Endodermal cell (in vitro differentiated cells): ENCODE measurements at regions not wholly inside any gene's neighbourhood (a gene's known extent, or its start where the extent isn't known, plus 50 kb on each side); places are given as distances from the start of the nearest gene placed in this dataset.

Experiments used
- DNase-seq: peaks from one replicate; pipeline ENCODE4 v3.0.0-alpha.2; 2017
- H3K27ac ChIP-seq: 2 replicates; pipeline ENCODE4 v1.5.1; 2013; ENCODE audit warnings: mild to moderate bottlenecking, low read depth, low read length, moderate library complexity
- H3K27me3 ChIP-seq: 2 replicates; pipeline ENCODE4 v1.6.1; 2013; ENCODE audit warnings: mild to moderate bottlenecking, low read length, moderate library complexity; ENCODE audit not compliant: insufficient read depth, control insufficient read depth, poor library complexity, severe bottlenecking
- H3K36me3 ChIP-seq: 2 replicates; pipeline ENCODE4 v1.7.0; 2013; ENCODE audit warnings: mild to moderate bottlenecking, low read length, moderate library complexity; ENCODE audit not compliant: control insufficient read depth, insufficient read depth
- H3K4me1 ChIP-seq: one replicate; pipeline ENCODE4 v1.7.0; 2013; ENCODE audit warnings: low read length; ENCODE audit not compliant: control insufficient read depth, insufficient read depth
- H3K4me3 ChIP-seq: 2 replicates; pipeline ENCODE4 v1.5.1; 2013; ENCODE audit warnings: mild to moderate bottlenecking, low read length, moderate library complexity
- H3K9ac ChIP-seq: 2 replicates; pipeline ENCODE4 v1.6.1; 2013; ENCODE audit warnings: mild to moderate bottlenecking, low read length, moderate library complexity; ENCODE audit not compliant: poor library complexity, severe bottlenecking; ENCODE audit errors: extremely low read depth
- H3K9me3 ChIP-seq: 2 replicates; pipeline ENCODE4 v1.6.1; 2013; ENCODE audit warnings: mild to moderate bottlenecking, low read length, moderate library complexity; ENCODE audit not compliant: control insufficient read depth
- H3K27ac Mint-ChIP-seq: 2 replicates; pipeline ENCODE4 v1.8.0; 2020; ENCODE audit warnings: mixed read lengths
- H3K27me3 Mint-ChIP-seq: 2 replicates; pipeline ENCODE4 v1.8.0; 2021; ENCODE audit warnings: mild to moderate bottlenecking, mixed read lengths; ENCODE audit not compliant: insufficient read depth
- H3K36me3 Mint-ChIP-seq: 2 replicates; pipeline ENCODE4 v1.8.0; 2020; ENCODE audit warnings: low read depth, mixed read lengths
- H3K4me1 Mint-ChIP-seq: 2 replicates; pipeline ENCODE4 v1.8.0; 2020; ENCODE audit warnings: mixed read lengths
- H3K4me3 Mint-ChIP-seq: 2 replicates; pipeline ENCODE4 v1.8.0; 2020; ENCODE audit warnings: mild to moderate bottlenecking, moderate library complexity, mixed read lengths
- H3K9me3 Mint-ChIP-seq: 2 replicates; pipeline ENCODE4 v1.8.0; 2020; ENCODE audit warnings: mild to moderate bottlenecking, mixed read lengths
- CTCF ChIP-seq: fragments of 200-600 bp; sonication (generic); conservative IDR thresholded peaks from 2 replicates; pipeline ENCODE4 v1.5.0; 2021; ENCODE audit warnings: antibody characterized with exemption, mild to moderate bottlenecking
- WGBS, 2 experiments: methylation state at CpG; one replicate each; pipeline versions ENCODE4 v1.1.5 to v1.1.7; 2013; ENCODE audit warnings: missing lambda C conversion rate in 2 of 2, mixed read lengths in 1 of 2; ENCODE audit not compliant: insufficient coverage in 1 of 2, insufficient read length in 1 of 2; 5-methylcytosine and 5-hydroxymethylcytosine counted together

GRCh38 chr6:128570680-128571063 lies 50.3 kb upstream of the PTPRK start:
- no peak overlapping the region for H3K27ac ChIP-seq
- no peaks in the 10 kb centered on the region for H3K36me3 ChIP-seq
- H3K4me1 ChIP-seq: no peaks in the 10 kb centered on the region
- Mint-ChIP-seq H3K4me1 (peaks cover 15% of the 10 kb centered on the region), H3K4me3 (no peak overlapping the region), H3K27ac (no peak overlapping the region), H3K27me3 (peaks cover 27% of the 10 kb centered on the region), H3K9me3 (peaks cover 4% of the 10 kb centered on the region), H3K36me3 (no peaks in the 10 kb centered on the region)
- 89 to 95% methylated on average over 3 of the region's 3 CpGs for WGBS, 2 experiments
- DNase-seq: no peak
- no peak overlapping the region for H3K4me3 ChIP-seq
- H3K27me3 ChIP-seq: peaks cover 17% of the 10 kb centered on the region
- no peaks in the 10 kb centered on the region for H3K9me3 ChIP-seq
- no peak overlapping the region for H3K9ac ChIP-seq
- TF ChIP-seq CTCF: no peak

- no peak overlapping the region for H3K27ac Mint-ChIP-seq
- Histone ChIP-seq H3K4me1 (no peaks in the 10 kb centered on the region), H3K4me3 (no peak overlapping the region), H3K27me3 (peaks cover 13% of the 10 kb centered on the region), H3K36me3 (no peaks in the 10 kb centered on the region), H3K9ac (no peak overlapping the region), H3K9me3 (no peaks in the 10 kb centered on the region), H3K27ac (no peak overlapping the region)
- no peak for TF ChIP-seq CTCF
- 87% methylated on average over 5 of the region's 5 CpGs; no CpG with 5 or more reads in 1 of the 2 experiments for WGBS, 2 experiments
- H3K9me3 Mint-ChIP-seq: peaks cover 4% of the 10 kb centered on the region
- peaks cover 13% of the 10 kb centered on the region for H3K4me1 Mint-ChIP-seq
- no peak overlapping the region for H3K4me3 Mint-ChIP-seq
- H3K36me3 Mint-ChIP-seq: no peaks in the 10 kb centered on the region
- no peak for DNase-seq
- H3K27me3 Mint-ChIP-seq: peaks cover 21% of the 10 kb centered on the region
Observed at GRCh38 chr6:128569732-128570679, 49.6 kb upstream of the PTPRK start.
